HG03457 (cell line): ENCODE measurements at regions not wholly inside any gene's neighbourhood (a gene's known extent, or its start where the extent isn't known, plus 50 kb on each side); places are given as distances from the start of the nearest gene placed in this dataset.
A peak's percentile ranks its signal among the peaks of the same experiment; 100 is the strongest.

ENCODE experiments used
- ATAC-seq: cut with Tn5 transposase; IDR thresholded peaks from one replicate; pipeline ENCODE4 v1.9.1; 2021; ENCODE audit warnings: moderate number of reproducible peaks; ENCODE audit not compliant: unreplicated experiment

DNA sequence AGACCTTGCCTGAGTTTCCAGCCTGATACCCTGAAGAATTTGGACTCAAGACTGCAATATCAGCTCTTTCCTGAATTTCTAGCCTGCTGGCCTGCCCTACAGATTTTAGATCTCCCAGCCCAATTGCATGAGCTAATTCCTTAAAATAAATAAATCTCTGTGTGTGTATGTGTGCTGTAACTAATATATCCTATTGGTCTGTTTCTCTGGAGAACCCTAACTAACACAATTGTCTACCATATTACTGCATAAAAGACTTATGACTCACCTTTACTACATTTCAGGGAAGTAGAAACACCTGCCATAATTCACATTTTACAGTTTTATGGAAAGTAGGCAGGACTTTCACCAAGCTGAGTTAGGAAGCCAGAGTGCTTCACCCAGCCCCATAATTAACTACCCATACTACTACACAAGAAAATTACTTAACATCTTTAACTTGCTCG, 90.7 kb upstream of the BEND6 start:
- no peak for ATAC-seq

GRCh38 chr6:56863366-56863765, 91.5 kb upstream of the BEND6 start:
- ATAC-seq: no peak

DNA sequence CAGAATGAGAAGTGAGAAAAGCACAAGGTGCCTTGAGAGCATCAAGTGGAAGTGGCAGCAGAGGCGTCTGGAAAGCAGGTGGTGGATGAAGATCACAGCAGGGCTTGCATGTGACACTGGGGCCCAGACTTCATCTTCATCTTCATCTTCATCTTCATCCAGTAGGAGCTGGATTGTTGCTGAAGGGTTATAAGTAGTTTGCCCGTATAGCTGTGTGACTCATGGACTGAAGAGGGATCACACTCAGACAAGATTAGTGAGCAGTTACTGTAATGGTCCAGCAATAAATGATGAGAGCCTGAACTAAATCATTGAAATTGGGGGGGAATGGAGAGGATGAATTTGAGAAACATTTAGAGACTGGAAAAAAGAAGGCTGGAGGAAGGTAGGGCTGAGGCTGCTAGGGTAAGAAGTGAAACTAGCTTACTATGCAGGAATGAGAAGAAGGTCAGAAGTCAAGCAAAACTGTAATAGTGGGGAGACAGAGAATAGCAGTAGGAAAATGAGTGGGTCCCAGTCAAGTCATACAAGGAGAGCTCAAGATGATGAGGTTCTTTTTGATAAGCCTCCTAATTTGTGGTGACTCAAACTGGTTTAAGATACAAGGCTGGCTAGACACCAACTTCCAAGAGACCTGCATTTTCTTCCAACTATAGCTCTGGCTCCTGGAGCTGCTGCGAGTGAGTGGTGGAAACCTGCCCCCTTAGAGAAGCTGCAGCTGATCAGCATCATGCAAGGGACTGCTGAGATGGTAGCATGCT, 92.3 kb upstream of the BEND6 start:
- peak; percentile 56 for ATAC-seq

DNA sequence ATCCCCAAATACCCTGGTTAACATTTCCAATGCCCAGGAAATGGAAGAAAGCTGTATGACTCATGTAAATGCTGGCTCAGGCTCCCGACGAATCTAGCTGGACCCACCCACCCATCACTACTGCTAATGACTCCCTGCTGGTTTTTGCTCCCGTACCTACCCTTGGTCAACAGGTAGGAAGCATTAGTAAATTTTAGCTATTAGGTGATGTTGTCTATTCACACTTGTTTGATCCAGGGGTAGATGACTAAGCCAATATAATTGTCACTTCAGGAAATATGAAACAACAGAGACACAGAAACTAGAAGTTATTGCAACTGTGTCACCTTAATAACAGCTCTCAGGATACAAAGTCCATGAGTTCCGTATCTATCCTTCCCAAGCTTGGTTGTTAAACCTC, 94.4 kb upstream of the BEND6 start:
- ATAC-seq: no peak

- ATAC-seq: no peak
Observed at GRCh38 chr6:56856036-56856580, 98.8 kb upstream of the BEND6 start.

- ATAC-seq: no peak
Observed at GRCh38 chr6:56854086-56854485, 100.8 kb upstream of the BEND6 start.

DNA sequence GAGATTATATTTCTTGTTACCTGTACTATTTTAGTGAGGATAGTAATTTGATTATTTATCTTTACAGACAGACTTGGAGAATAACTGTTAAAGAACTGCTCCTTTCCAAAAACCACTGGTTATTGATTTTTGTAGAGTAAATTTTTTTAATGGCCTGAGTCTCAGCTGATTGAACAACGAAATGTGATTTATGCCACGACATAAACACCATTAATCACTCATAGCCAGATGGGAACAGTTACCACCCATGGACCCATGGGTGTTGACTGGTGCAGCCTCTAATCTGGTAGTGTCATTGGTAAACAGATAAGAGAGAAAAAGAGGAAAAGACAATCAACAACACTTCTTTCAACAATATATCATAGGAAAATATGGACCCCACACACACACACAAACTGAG, 101.4 kb upstream of the BEND6 start:
- ATAC-seq: no peak

DNA sequence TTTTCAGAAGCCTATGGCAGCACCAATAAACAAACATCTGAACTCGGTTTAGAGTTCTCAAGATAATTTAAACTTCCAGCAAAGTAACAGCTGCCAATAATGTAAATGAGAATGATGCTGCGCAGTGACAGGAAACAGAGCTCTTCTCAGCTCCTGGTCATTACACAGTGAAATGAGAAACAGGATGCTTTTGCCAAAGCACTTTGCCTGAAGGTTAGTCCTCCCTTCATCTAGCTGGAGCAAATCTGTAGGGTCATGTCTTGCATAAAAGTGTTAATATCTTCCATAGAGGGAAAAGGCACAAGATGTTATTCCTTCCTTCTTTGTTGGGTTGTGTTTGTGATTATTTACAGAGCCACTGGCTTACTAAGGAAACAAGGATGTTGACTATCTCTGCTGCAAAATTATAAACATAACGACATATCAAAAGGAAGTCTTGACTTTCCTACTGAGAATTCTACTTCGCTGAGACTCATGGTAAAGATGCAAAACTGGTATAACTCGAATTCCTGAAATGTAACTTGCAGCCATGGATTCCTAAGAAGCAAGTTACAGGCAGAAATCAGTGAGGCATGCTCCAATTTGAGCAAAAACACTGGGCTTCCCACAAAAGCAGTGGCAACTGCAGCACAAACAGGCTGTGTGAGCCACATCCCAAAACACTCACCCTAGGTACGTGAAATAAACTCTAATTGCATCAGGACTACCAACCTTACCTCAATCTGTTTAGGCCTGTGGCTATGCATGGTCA, 102.5 kb upstream of the BEND6 start:
- ATAC-seq: no peak

DNA sequence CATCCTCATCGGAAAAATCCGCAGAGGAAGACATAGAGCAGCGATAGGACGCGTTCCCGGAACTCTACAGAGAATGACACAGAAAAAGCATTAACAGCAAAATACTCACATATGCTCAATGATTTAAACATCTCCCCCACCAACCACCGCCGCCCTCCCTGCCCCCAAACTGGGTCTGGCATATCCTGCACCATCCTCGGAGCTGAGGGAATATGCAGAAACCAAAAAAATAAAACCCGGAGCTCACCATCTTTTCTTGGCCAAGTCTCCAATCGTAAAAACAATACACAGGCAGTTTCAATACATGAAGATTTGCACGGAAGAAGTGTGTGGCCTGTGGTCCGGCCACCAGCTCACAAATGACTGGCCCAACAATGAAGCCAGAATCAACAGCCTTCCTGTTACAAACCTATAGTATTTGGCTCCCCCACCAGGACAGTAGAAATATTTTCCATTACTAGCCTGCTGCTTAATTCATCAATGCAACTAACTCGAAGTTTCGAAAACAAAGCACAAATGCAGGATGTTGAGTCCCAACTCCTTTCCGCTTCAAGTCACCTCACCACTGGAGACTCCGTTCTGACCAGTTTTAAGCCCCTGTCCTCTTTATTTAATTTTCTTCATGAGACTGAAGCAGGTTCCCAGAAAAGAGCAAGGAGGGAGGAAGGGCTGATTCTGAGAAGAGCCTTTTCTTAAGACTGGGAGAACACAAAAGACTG, 103.2 kb upstream of the BEND6 start:
- peak; percentile 85 for ATAC-seq

- ATAC-seq: no peak
Observed at GRCh38 chr6:56851074-56851473, 103.8 kb upstream of the BEND6 start.

DNA sequence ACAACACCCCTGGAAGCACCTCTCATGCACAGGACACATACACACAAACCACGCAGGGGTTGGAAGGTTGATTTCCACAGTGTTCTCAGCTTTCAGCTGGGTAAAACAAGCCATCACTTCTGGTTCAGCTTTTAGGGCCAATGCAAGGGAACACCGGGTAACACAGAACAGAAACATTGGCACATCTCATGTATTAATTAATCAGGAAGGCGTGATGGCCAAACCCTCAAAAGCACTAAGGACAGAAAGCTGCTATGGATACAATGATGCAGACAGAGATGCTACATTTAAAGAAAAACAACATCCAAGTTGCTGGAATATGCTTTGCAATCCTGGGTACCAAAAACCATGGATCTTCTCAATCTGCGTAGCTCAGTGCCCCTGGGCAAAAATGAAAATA, 104.3 kb upstream of the BEND6 start:
- ATAC-seq: no peak

GRCh38 chr6:56849896-56850295, 105.0 kb upstream of the BEND6 start:
- ATAC-seq: no peak

DNA sequence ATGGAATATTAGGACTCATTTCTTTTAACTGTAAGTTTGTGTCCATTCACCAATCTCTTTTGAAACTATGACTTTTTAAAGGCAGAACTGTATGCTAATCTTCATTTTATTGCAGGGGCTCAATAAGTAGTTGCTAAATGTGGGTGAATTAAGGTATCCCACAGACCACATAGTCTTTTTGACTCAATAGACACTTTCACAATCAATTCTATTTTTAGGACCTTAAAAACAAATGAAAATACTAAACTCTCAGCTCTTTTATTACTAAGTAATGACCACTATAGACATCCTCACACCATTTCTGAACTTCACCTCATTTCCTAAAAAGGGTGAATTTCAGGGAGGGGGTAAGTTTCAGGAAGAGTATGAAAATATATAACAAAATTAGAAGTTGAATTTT, 106.8 kb upstream of the BEND6 start:
- ATAC-seq: no peak

DNA sequence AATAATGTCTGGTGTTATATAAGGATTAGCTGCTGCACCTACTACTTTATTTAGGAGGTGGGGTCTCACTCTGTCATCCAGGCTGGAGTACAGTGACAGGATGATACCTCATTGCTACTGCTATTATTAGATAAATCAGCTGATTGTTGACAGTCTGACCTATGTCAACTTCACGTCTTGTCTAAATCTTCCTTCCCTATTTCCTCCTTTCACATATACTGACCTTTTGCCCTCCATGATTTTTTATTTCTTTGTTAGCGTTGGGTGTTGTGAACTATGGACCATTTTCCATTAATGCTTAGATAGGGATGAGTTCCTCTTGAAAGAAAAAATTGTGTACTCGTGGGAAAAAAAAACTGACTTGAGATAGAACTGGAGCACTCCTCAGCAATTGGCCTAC, 109.9 kb upstream of the BEND6 start:
- no peak for ATAC-seq

GRCh38 chr6:56843476-56844349, 111.2 kb upstream of the BEND6 start:
- ATAC-seq: peak; percentile 77

GRCh38 chr6:56842686-56843475, 112.0 kb upstream of the BEND6 start:
- ATAC-seq: peak; percentile 3

DNA sequence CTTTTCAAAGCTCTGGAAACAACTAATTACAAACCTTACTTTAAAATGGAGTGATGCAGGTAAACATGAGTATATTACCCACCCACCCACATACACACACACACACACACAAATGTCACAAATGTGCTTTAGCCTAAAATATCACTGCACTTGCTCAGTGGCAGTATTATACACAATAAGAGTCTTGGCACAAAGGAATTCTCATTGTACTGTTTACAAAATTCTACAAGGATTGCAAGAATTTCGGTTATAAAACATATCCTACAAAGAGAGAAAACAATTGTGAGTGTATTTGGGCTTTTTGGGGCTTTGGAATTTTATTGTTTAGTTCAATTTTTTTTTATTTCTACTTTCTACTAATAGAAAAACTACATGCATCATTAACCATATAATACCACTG, 113.2 kb upstream of the BEND6 start:
- ATAC-seq: no peak

DNA sequence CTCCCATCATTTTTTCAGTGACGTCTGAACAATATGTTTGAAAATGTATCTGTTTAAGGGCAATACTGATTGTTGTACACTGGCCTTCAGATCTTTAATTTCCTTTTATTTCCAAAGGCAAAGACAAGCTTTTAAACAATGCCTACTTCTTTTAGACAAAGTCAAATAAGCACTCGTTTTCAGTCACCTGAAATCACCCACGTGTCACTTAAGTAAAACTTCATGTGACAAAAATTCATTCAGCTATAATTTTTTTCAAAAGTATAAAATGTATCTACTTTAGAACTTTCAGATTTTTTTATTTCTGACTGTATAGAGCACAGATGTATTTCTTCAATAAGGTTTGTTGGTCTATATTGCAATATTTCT, 113.5 kb upstream of the BEND6 start:
- ATAC-seq: no peak

- no peak for ATAC-seq
Observed at GRCh38 chr6:56840467-56841380, 114.2 kb upstream of the BEND6 start.
